ENCODE measurements at regions not wholly inside any gene's neighbourhood (a gene's known extent, or its start where the extent isn't known, plus 50 kb on each side); places are given as distances from the start of the nearest gene placed in this dataset.

GRCh38 chr4:45007508-45007907, 281.2 kb upstream of the GNPDA2 start:
- TF ChIP-seq EP300 (IDR thresholded peaks at IDR 0.05): no peak
- TF ChIP-seq CTCF (IDR thresholded peaks at IDR 0.05): no peak
